Ectodermal cell (in vitro differentiated cells): ENCODE measurements at regions not wholly inside any gene's neighbourhood (a gene's known extent, or its start where the extent isn't known, plus 50 kb on each side); places are given as distances from the start of the nearest gene placed in this dataset.

ENCODE experiments used
- H3K27ac ChIP-seq: 2 replicates; pipeline ENCODE4 v1.7.0; 2013; ENCODE audit warnings: mild to moderate bottlenecking, low read depth, low read length; ENCODE audit not compliant: insufficient read depth, poor library complexity, severe bottlenecking
- H3K27me3 ChIP-seq: 2 replicates; pipeline ENCODE4 v1.7.0; 2013; ENCODE audit warnings: mild to moderate bottlenecking, low read length; ENCODE audit not compliant: insufficient read depth, control insufficient read depth, poor library complexity, severe bottlenecking
- H3K36me3 ChIP-seq: one replicate; pipeline ENCODE4 v1.7.0; 2013; ENCODE audit warnings: low read length; ENCODE audit not compliant: control insufficient read depth, insufficient read depth
- H3K4me1 ChIP-seq: one replicate; pipeline ENCODE4 v1.7.0; 2013; ENCODE audit warnings: low read length; ENCODE audit not compliant: control insufficient read depth, insufficient read depth
- H3K4me3 ChIP-seq: 2 replicates; pipeline ENCODE4 v1.7.0; 2013; ENCODE audit warnings: low read depth, low read length, control low read depth; ENCODE audit not compliant: insufficient read depth
- H3K9me3 ChIP-seq: 2 replicates; pipeline ENCODE4 v1.7.0; 2013; ENCODE audit warnings: mild to moderate bottlenecking, low read length, moderate library complexity; ENCODE audit not compliant: control insufficient read depth
- WGBS, 2 experiments: methylation state at CpG; one replicate each; pipeline ENCODE4 v1.1.7; 2013; ENCODE audit warnings: missing lambda C conversion rate in 2 of 2; 5-methylcytosine and 5-hydroxymethylcytosine counted together

GRCh38 chr4:11605597-11605996 lies 176.9 kb upstream of the HS3ST1 start:
- no peak overlapping the region for H3K4me3 ChIP-seq
- no peaks in the 10 kb centered on the region for H3K4me1 ChIP-seq
- H3K27me3 ChIP-seq = no peaks in the 10 kb centered on the region
- 94% methylated on average over 1 of the region's 1 CpG; no CpG with 5 or more reads in 1 of the 2 experiments for WGBS, 2 experiments
- H3K9me3 ChIP-seq = no peaks in the 10 kb centered on the region
- no peak overlapping the region for H3K27ac ChIP-seq
- H3K36me3 ChIP-seq = no peaks in the 10 kb centered on the region

DNA sequence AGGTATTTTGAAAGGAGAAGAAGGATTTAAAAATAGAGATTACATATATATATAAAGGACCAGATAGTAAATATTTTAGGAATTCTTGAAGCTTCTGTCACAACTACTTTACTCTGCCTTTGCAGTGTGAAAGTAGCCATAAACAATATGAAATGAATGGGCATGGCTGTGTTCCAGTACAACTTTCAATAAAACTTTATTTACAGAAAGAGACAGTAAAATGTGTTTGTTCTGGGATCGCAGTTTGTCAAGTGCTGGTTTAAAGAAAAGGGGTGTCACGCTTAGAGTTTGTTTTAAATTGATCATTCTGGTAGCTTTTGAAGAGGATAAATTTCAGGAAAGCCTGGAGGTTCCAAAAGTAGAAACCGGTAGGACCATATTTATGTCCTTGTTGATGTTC lies 176.1 kb upstream of the HS3ST1 start:
- Histone ChIP-seq H3K4me3 (no peak overlapping the region), H3K9me3 (no peaks in the 10 kb centered on the region), H3K4me1 (no peaks in the 10 kb centered on the region), H3K27me3 (no peaks in the 10 kb centered on the region), H3K36me3 (no peaks in the 10 kb centered on the region), H3K27ac (no peak overlapping the region)
- 93 to 94% methylated on average over 3 of the region's 3 CpGs for WGBS, 2 experiments

- Histone ChIP-seq H3K27me3 (no peaks in the 10 kb centered on the region), H3K36me3 (no peaks in the 10 kb centered on the region), H3K4me1 (no peaks in the 10 kb centered on the region), H3K4me3 (no peak overlapping the region), H3K9me3 (no peaks in the 10 kb centered on the region), H3K27ac (no peak overlapping the region)
- WGBS, 2 experiments = 85 to 88% methylated on average over 6 of the region's 6 CpGs
These were observed 175.0 kb upstream of the HS3ST1 start for GRCh38 chr4:11603591-11604194.

DNA sequence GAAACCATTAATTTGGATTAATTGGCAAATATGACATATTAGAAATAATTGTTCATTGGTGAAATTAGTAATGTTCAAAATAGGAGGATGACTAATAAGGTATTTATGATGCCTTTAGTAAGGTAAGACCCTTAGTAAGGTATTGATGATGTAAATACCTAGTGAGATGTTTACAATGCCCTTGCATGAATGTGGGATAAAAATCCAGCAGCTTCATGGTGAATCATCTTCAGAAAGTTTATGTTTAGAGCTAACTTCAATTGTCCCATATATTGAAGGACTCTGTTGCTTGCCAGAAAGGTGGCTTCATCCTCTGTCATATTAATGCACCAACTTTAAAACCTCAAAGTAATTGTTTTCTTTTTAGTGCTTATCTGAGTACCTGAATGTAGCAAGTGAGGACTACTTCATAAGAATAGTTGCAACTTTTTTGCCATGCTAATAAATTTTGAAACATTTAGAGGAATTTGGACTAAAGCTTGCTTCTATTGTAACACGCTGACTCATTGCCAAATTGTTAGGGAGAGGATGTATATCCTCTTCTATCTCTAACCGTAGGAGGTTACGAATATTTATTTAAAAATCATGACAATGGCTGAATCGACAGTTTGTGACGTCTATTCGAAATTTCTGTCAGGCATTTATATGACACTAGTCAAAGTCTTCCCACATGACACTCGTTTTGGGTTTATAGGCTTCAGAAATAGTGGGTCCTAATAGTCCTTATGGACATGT lies 174.1 kb upstream of the HS3ST1 start:
- Histone ChIP-seq H3K4me1 (no peaks in the 10 kb centered on the region), H3K27ac (no peak overlapping the region), H3K4me3 (no peak overlapping the region), H3K36me3 (no peaks in the 10 kb centered on the region), H3K9me3 (no peaks in the 10 kb centered on the region), H3K27me3 (no peaks in the 10 kb centered on the region)
- 89% methylated on average over 6 to 7 of the region's 7 CpGs for WGBS, 2 experiments

DNA sequence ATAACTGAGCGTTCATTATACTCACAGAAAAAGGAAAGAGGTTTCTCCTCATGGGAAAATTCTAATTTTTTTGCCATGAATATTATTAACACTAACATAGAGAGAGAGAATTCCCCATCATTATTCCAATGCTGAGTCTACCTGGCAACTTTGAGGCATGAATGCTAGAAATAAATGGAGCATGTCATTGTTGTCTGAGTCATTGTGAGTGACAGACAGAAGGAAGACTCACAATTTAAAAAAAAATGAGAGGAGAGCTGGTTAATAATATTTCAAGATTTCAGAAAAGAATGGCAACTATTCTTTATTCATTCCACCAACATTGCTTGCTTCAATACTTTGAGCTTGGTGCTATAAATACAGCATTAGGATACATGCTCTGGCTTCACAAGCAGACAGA lies 170.4 kb upstream of the HS3ST1 start:
- WGBS, 2 experiments = no CpG with 5 or more reads among the region's 1 CpG
- no peaks in the 10 kb centered on the region for H3K27me3 ChIP-seq
- no peaks in the 10 kb centered on the region for H3K36me3 ChIP-seq
- H3K9me3 ChIP-seq = no peaks in the 10 kb centered on the region
- H3K4me3 ChIP-seq = no peak overlapping the region
- no peaks in the 10 kb centered on the region for H3K4me1 ChIP-seq
- no peak overlapping the region for H3K27ac ChIP-seq

GRCh38 chr4:11598591-11598990 lies 169.9 kb upstream of the HS3ST1 start:
- Histone ChIP-seq H3K4me3 (no peak overlapping the region), H3K36me3 (no peaks in the 10 kb centered on the region), H3K27ac (no peak overlapping the region), H3K4me1 (no peaks in the 10 kb centered on the region), H3K27me3 (no peaks in the 10 kb centered on the region), H3K9me3 (no peaks in the 10 kb centered on the region)
- WGBS, 2 experiments = 96 to 99% methylated on average over 4 of the region's 4 CpGs

- H3K4me3 ChIP-seq = no peak overlapping the region
- no peaks in the 10 kb centered on the region for H3K36me3 ChIP-seq
- no peaks in the 10 kb centered on the region for H3K9me3 ChIP-seq
- 92 to 95% methylated on average over 4 of the region's 4 CpGs for WGBS, 2 experiments
- H3K27ac ChIP-seq = no peak overlapping the region
- no peaks in the 10 kb centered on the region for H3K4me1 ChIP-seq
- H3K27me3 ChIP-seq = no peaks in the 10 kb centered on the region
These were observed 168.8 kb upstream of the HS3ST1 start for GRCh38 chr4:11597506-11597905.

GRCh38 chr4:11596989-11597388 lies 168.3 kb upstream of the HS3ST1 start:
- no peaks in the 10 kb centered on the region for H3K4me1 ChIP-seq
- no peaks in the 10 kb centered on the region for H3K27me3 ChIP-seq
- no peaks in the 10 kb centered on the region for H3K9me3 ChIP-seq
- no peaks in the 10 kb centered on the region for H3K36me3 ChIP-seq
- no peak overlapping the region for H3K4me3 ChIP-seq
- 95 to 100% methylated on average over 2 of the region's 2 CpGs for WGBS, 2 experiments
- H3K27ac ChIP-seq = no peak overlapping the region

- Histone ChIP-seq H3K27ac (no peak overlapping the region), H3K27me3 (no peaks in the 10 kb centered on the region), H3K4me1 (no peaks in the 10 kb centered on the region), H3K36me3 (no peaks in the 10 kb centered on the region), H3K4me3 (no peak overlapping the region), H3K9me3 (no peaks in the 10 kb centered on the region)
- WGBS, 2 experiments = 92 to 95% methylated on average over 5 to 7 of the region's 7 CpGs
These were observed 165.0 kb upstream of the HS3ST1 start for GRCh38 chr4:11593576-11594116.

- no peaks in the 10 kb centered on the region for H3K9me3 ChIP-seq
- H3K36me3 ChIP-seq = no peaks in the 10 kb centered on the region
- no peak overlapping the region for H3K4me3 ChIP-seq
- H3K4me1 ChIP-seq = no peaks in the 10 kb centered on the region
- WGBS, 2 experiments = 97% methylated on average over 4 of the region's 4 CpGs
- no peak overlapping the region for H3K27ac ChIP-seq
- H3K27me3 ChIP-seq = no peaks in the 10 kb centered on the region
These were observed 163.6 kb upstream of the HS3ST1 start for GRCh38 chr4:11592276-11592675.
